ENCODE measurements at regions not wholly inside any gene's neighbourhood (a gene's known extent, or its start where the extent isn't known, plus 50 kb on each side); places are given as distances from the start of the nearest gene placed in this dataset.

GRCh38 chr3:72141264-72141663 lies 356.3 kb upstream of the PROK2 start:
- Mint-ChIP-seq H3K4me3 (no peak overlapping the region), H3K36me3 (ENCODE audit: low read depth) (no peaks in the 10 kb centered on the region), H3K27me3 (ENCODE audit: insufficient read depth, low read depth, poor library complexity) (peaks cover 1% of the 10 kb centered on the region), H3K9me3 (no peaks in the 10 kb centered on the region), H3K27ac (no peak overlapping the region), H3K4me1 (peaks cover 3% of the 10 kb centered on the region; the same call in 2 of the 3 replicates)
- Histone ChIP-seq H3K27me3 (ENCODE audit: insufficient read depth) (no peaks in the 10 kb centered on the region), H3K79me2 (replicated peaks; ENCODE audit: insufficient read depth) (no peaks in the 10 kb centered on the region), H3K9me2 (ENCODE audit: insufficient read depth) (0 out of 2 replicates have a peak, but pooled peaks cover 5% of the 10 kb centered on the region), H3K27ac (ENCODE audit: low read depth) (no peak overlapping the region), H3K4me1 (ENCODE audit: insufficient read depth) (no peaks in the 10 kb centered on the region), H3F3A (replicated peaks; ENCODE audit: low read depth) (no peaks in the 10 kb centered on the region), H3K36me3 (ENCODE audit: insufficient read depth) (no peaks in the 10 kb centered on the region), H3K4me2 (no peak overlapping the region), H2AFZ (no peak overlapping the region), H3K4me3 (no peak overlapping the region), H4K20me1 (replicated peaks; ENCODE audit: insufficient read depth) (no peaks in the 10 kb centered on the region)
- no peak for TF ChIP-seq ZNF114 (CRISPR knock-in tag; IDR thresholded peaks at IDR 0.05)
- no peak for TF ChIP-seq STAT1 (IDR thresholded peaks at IDR 0.05; ENCODE audit: unreplicated experiment)
- TF ChIP-seq JUNB (IDR thresholded peaks at IDR 0.05; ENCODE audit: unreplicated experiment): no peak
- TF ChIP-seq CREB1 (CRISPR knock-in tag; IDR thresholded peaks at IDR 0.05; ENCODE audit: low read depth): no peak
- TF ChIP-seq CTCF (conservative IDR thresholded peaks at IDR 0.05; ENCODE audit: low read depth in 2 of 2): no peak
- no peak for TF ChIP-seq ETS1 (IDR thresholded peaks at IDR 0.05)
- TF ChIP-seq ZNF331 (CRISPR knock-in tag; IDR thresholded peaks at IDR 0.05; ENCODE audit: low read depth): no peak
- no peak for TF ChIP-seq EZH2 (IDR thresholded peaks at IDR 0.05; ENCODE audit: low read depth, unreplicated experiment)
- no peak for TF ChIP-seq POLR2AphosphoS5 (IDR thresholded peaks at IDR 0.05; ENCODE audit: low read depth)
- TF ChIP-seq ZNF462 (CRISPR knock-in tag; IDR thresholded peaks at IDR 0.05): no peak
- TF ChIP-seq REST (IDR thresholded peaks at IDR 0.05; ENCODE audit: unreplicated experiment): no peak
- TF ChIP-seq NANOG (IDR thresholded peaks at IDR 0.05; ENCODE audit: borderline replicate concordance): no peak
- no peak for ATAC-seq
- no peak for DNase-seq (ENCODE audit: low spot score)
